ENCODE measurements at regions not wholly inside any gene's neighbourhood (a gene's known extent, or its start where the extent isn't known, plus 50 kb on each side); places are given as distances from the start of the nearest gene placed in this dataset.

DNA sequence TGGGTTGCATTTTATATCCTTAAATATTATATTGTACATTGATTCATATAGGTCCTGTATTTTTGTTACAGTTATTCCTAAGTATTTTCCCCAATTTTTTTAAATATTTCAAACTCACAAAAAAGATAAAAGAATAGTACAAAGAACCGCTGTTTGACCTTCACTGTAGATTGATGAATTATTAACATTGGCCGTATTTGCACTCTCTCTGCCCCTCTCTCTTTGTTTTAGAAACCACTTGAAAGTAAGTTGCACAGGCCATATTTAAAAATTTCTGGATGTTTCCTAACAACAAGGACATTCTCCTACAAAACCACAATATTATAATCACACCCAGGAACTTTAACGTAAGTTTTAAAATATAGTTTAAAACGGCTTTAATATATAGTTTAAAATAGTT, 72.0 kb upstream of the DUSP22 start:
- no peak for DNase-seq
- CTCF ChIA-PET = interaction anchor here (1.4 to 8.5 kb wide), 2 partner anchors 10 to 30 kb away, joined by 3 to 77 read pairs; no protein-coding TSS in a partner anchor
- H3K36me3 Mint-ChIP-seq = no peaks in the 10 kb centered on the region
- no peaks in the 10 kb centered on the region for H3K9me3 Mint-ChIP-seq
- H3K4me1 Mint-ChIP-seq = peaks cover 75% of the 10 kb centered on the region
- H3K27me3 Mint-ChIP-seq = peaks cover 6% of the 10 kb centered on the region
- H3K4me3 Mint-ChIP-seq = no peak overlapping the region
- H3K27ac Mint-ChIP-seq = no peak overlapping the region

DNA sequence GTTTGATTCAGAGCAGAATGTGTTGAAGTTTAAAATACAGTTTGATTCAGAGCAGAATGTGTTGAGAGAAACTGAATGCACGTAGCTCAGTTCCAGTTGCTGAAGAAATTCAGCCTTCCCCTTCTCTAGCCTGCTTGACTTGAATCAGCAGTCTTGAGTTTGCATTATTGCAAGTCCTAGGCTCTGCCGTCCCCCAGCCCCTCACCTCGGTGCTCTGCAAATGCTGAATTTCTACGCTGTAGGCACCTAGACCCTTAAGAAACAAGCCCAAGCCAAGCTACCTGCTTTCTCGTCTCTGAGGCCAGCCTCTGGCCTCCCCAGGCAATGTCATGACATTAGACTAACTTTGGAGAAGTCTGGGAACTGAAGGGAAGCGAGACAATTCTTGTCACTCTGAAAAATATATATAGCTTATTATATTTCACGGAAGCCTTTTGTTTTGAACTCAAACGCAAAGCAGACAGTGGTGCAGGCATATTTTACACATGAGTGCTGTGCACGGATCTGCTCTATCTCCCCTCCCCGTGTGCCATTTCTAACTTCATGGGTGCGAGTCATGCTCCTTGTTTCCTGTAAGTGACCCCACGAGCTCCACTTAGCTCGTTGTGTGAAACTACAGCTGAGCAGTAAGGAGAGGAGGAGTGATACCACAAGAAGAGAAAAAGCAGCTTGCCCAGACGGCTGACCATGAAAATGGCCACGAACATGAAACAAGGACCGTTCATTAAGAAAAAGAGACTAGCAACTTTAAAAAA, 71.4 kb upstream of the DUSP22 start:
- Mint-ChIP-seq H3K27ac (peak overlapping the region; percentile 83), H3K36me3 (peaks cover 3% of the 10 kb centered on the region), H3K27me3 (peaks cover 6% of the 10 kb centered on the region), H3K4me1 (peaks cover 75% of the 10 kb centered on the region), H3K9me3 (no peaks in the 10 kb centered on the region), H3K4me3 (no peak overlapping the region)
- no peak for DNase-seq
- CTCF ChIA-PET = interaction anchor here (1.4 to 8.5 kb wide), 2 partner anchors 10 to 31 kb away, joined by 3 to 77 read pairs; no protein-coding TSS in a partner anchor

DNA sequence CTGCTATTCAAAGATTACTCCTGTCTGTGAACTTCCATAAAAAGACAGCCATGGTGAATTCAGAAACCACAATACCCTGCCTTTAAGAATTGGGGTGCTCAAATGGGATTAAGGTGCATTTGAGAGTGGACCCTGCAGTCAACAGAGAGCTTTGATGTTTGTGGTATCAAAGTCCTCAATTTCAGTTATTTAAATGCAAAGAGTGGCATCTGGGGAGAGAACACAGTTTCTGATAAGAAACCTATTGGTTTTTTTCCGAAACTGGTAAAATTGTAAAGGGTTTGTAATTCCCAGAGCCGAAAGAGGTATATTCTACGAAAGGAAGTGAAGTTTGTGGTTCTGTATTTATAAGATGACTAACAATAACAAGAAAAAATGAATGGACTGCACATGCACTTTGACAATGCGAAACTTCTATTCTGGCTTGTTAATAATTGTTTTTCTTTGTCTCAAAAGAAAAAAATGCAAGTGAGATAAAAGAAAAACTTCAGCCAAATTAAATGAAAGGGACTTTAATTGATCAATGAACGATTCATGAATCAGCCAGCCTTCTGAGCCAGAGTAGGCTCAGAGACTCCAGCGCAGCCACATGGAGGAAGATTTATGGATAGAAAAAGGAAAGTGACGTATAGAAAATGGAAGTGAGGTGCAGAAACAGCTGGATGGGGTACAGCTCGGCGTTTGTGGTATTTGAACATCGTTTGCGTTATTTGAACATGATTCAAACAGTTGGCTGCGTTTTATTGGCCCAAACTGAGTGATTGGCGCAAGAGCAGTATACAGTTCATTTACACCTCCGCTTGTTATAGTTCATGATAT, 70.5 kb upstream of the DUSP22 start:
- Mint-ChIP-seq H3K4me1 (peaks cover 75% of the 10 kb centered on the region), H3K9me3 (no peaks in the 10 kb centered on the region), H3K27ac (peak overlapping the region; percentile 83), H3K36me3 (peaks cover 4% of the 10 kb centered on the region), H3K4me3 (no peak overlapping the region), H3K27me3 (peaks cover 6% of the 10 kb centered on the region)
- DNase-seq = no peak
- CTCF ChIA-PET = interaction anchor here (1.4 to 8.5 kb wide), 3 partner anchors 9 to 32 kb away, joined by 3 to 77 read pairs (median 6); no protein-coding TSS in a partner anchor

DNA sequence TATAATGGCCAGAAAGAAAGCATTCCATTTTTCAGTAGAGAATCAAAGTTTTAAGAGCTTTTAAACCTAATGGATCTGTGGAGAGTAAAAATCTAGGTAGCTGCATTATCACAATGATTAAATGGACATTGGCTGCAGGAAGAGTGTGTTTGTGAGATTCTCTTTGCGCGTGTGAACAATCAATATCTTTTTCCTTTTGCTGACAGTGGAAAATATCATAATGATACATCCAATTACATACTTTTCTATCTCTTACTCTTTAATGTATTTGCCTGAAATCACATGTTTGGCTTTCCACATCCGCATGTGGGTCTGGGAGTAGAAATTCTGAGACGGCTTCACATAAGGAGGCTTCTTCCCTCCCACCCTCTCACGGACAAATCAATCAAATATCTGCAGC, 69.8 kb upstream of the DUSP22 start:
- H3K4me1 Mint-ChIP-seq = peaks cover 70% of the 10 kb centered on the region
- peak overlapping the region; percentile 83 for H3K27ac Mint-ChIP-seq
- H3K36me3 Mint-ChIP-seq = peaks cover 7% of the 10 kb centered on the region
- peaks cover 2% of the 10 kb centered on the region for H3K9me3 Mint-ChIP-seq
- H3K4me3 Mint-ChIP-seq = no peak overlapping the region
- peaks cover 6% of the 10 kb centered on the region for H3K27me3 Mint-ChIP-seq
- no peak for DNase-seq
- CTCF ChIA-PET = interaction anchor here (0.8 to 8.5 kb wide), 3 partner anchors 12 to 33 kb away, joined by 3 to 77 read pairs (median 6); no protein-coding TSS in a partner anchor

DNA sequence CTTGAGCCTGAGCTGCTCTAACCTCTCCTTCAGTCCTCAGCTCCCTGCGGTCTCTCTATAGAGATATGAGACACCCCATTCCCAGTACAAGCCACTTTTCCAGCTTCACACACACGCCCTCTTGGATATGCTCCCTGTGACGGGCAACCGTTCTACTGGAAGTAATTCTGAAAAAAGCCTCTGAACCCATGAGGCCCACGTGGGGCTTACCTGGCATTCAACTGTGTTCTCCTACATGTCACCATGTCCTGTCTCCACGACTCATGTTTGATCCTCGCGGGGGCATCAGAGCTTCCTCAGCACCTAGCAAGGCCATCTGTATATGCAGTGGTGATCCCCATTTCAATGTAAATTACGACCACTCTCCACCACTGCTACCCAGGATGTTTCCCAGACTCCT, 69.2 kb upstream of the DUSP22 start:
- Mint-ChIP-seq H3K36me3 (peaks cover 10% of the 10 kb centered on the region), H3K4me3 (no peak overlapping the region), H3K9me3 (peaks cover 4% of the 10 kb centered on the region), H3K27ac (peak overlapping the region; percentile 20), H3K27me3 (peaks cover 6% of the 10 kb centered on the region), H3K4me1 (peaks cover 70% of the 10 kb centered on the region)
- CTCF ChIA-PET = interaction anchor here (0.8 to 8.5 kb wide), 4 partner anchors 11 to 33 kb away, joined by 3 to 77 read pairs (median 6); no protein-coding TSS in a partner anchor
- DNase-seq = no peak

DNA sequence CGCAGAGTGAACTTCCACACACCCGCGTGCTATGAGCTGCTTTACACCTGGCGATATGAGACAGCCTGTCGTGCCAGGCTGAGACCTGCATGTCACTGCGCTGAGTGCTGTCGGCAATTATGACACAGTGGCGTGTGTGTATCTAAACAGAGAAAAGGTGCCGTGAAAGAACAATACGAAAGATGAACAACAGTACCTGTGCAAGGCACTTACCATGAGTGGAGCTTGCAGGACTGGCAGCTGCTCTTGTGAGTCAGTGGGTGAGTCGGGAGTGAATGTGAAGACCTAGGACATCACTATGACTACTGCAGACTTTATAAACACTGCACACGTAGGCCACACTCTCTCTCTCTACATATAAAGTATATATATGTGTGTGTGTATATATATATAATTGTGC, 68.5 kb upstream of the DUSP22 start:
- H3K27ac Mint-ChIP-seq = peak overlapping the region; percentile 99
- H3K4me3 Mint-ChIP-seq = no peak overlapping the region
- DNase-seq = no peak
- peaks cover 10% of the 10 kb centered on the region for H3K36me3 Mint-ChIP-seq
- H3K4me1 Mint-ChIP-seq = peaks cover 70% of the 10 kb centered on the region
- CTCF ChIA-PET = interaction anchor here (1.8 to 8.5 kb wide), 3 partner anchors 12 to 34 kb away, joined by 7 to 77 read pairs (median 8); no protein-coding TSS in a partner anchor
- H3K27me3 Mint-ChIP-seq = peaks cover 6% of the 10 kb centered on the region
- peaks cover 5% of the 10 kb centered on the region for H3K9me3 Mint-ChIP-seq

DNA sequence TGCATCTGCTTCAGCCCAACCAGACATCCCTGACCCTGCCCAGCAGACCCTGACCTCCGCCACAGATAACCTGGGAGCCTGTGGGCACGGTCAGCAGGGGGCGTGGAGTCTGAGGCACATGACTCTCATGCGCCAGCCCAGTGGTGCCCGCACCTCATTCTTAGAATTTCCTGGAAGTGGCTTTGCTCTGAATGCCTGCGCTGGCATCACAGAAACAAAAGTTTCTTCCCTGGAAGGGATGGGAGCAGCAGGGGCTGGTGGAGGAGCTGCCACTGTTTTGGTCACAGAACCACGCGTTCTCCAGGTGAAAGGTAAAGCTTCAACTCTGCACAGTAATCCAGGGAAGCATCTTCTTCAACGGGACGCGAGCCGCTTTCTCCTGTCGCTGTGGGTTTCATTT, 67.9 kb upstream of the DUSP22 start:
- Mint-ChIP-seq H3K36me3 (peaks cover 10% of the 10 kb centered on the region), H3K4me1 (peaks cover 70% of the 10 kb centered on the region), H3K4me3 (no peak overlapping the region), H3K9me3 (peaks cover 5% of the 10 kb centered on the region), H3K27ac (peak overlapping the region; percentile 99), H3K27me3 (peaks cover 6% of the 10 kb centered on the region)
- DNase-seq = no peak
- CTCF ChIA-PET = interaction anchor here (0.9 to 8.5 kb wide), 4 partner anchors 12 to 185 kb away, joined by 3 to 77 read pairs (median 8); no protein-coding TSS in a partner anchor

DNA sequence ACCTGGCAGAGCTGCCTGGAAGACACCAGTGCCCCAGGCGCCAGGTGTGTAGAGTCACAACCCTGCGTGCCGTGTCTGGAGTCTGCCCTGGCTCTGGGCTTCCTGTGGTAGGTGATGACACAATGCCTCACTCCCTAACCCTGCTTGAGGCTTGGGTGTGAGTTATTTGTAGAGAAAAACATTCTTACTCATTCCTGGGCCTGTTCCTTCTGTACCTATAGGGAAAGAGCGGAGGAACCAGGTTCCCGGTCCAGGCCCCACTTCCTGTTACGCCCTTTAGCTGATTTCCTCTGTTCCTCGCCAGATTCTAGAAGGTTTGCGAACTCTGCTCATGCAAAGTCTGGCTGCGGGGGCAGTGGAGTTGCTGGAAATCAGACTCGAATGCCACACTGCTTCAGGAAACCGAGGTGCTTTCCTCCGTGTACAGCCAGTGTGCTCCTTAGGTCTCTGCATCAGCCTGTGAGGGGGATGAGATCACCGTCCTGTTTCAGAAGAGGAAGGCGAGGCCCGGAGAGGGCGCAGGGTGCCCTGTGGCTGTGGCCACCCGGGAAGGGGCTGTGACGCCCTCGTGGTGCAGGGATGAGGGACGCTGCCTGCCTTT, 67.1 kb upstream of the DUSP22 start:
- H3K27ac Mint-ChIP-seq = peak overlapping the region; percentile 99
- CTCF ChIA-PET = interaction anchor here (0.8 to 8.5 kb wide), 7 partner anchors 9 to 368 kb away, joined by 3 to 77 read pairs (median 7); no protein-coding TSS in a partner anchor
- H3K4me1 Mint-ChIP-seq = peaks cover 69% of the 10 kb centered on the region
- DNase-seq = peak; percentile 71
- H3K4me3 Mint-ChIP-seq = peak overlapping the region; percentile 61
- peaks cover 10% of the 10 kb centered on the region for H3K36me3 Mint-ChIP-seq
- peaks cover 3% of the 10 kb centered on the region for H3K27me3 Mint-ChIP-seq
- H3K9me3 Mint-ChIP-seq = peaks cover 5% of the 10 kb centered on the region

DNA sequence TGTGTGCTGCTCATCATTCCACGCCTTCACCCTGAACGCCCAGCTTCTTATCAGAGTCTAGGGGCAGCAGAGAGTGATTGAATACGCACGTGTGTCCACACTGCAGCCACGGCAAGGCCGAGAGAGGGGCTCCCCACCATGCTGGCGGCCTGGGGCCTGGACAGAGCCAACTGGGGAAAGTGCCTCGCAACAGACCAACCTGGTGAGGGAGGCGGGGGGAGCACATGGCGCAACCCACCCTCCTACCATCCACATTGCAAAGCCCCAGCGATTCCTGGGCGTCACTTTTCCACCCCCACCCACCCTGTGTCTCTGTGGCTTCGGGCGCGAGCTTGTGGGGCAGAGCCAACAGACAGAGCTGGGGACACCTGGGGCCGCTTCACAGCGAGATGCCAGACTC, 66.4 kb upstream of the DUSP22 start:
- DNase-seq = no peak
- Mint-ChIP-seq H3K4me1 (peaks cover 65% of the 10 kb centered on the region), H3K4me3 (peak overlapping the region; percentile 61), H3K27ac (peak overlapping the region; percentile 99), H3K36me3 (peaks cover 10% of the 10 kb centered on the region), H3K27me3 (peaks cover 3% of the 10 kb centered on the region), H3K9me3 (peaks cover 5% of the 10 kb centered on the region)
- CTCF ChIA-PET = interaction anchor here (0.8 to 8.5 kb wide), 7 partner anchors 9 to 496 kb away, joined by 3 to 77 read pairs (median 6); no protein-coding TSS in a partner anchor

DNA sequence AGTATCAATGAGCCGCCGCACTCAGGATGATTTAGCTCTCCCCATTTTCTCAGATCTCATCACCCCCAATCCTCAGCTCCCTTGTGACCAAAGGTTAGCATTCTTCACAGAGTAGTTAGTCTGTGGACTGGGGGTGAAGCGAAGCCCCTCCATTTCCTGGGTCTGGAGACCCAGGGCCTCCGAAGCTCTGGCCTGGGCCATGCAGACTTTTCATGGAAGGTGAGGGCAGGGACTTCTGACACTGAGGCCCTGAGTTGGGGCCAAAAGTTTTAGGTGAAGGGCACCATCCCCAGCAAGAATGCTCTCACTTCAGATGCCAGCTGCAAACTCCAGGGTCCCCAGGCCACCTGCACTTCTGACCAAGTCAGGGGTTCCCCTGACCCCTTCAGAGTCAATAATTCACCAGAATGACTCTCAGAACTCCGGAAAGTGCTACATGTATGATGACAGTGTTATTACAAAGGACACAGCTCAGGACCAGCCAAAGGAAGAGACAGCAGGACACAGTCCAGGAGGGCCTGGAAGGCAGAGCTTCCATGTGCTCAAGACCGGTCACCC, 65.7 kb upstream of the DUSP22 start:
- Mint-ChIP-seq H3K4me1 (peaks cover 62% of the 10 kb centered on the region), H3K9me3 (peaks cover 5% of the 10 kb centered on the region), H3K27me3 (peaks cover 3% of the 10 kb centered on the region), H3K27ac (peak overlapping the region; percentile 99), H3K36me3 (peaks cover 10% of the 10 kb centered on the region), H3K4me3 (no peak overlapping the region)
- CTCF ChIA-PET = interaction anchor here (0.8 to 8.5 kb wide), 7 partner anchors 10 to 496 kb away, joined by 3 to 77 read pairs (median 4); no protein-coding TSS in a partner anchor
- DNase-seq = no peak

DNA sequence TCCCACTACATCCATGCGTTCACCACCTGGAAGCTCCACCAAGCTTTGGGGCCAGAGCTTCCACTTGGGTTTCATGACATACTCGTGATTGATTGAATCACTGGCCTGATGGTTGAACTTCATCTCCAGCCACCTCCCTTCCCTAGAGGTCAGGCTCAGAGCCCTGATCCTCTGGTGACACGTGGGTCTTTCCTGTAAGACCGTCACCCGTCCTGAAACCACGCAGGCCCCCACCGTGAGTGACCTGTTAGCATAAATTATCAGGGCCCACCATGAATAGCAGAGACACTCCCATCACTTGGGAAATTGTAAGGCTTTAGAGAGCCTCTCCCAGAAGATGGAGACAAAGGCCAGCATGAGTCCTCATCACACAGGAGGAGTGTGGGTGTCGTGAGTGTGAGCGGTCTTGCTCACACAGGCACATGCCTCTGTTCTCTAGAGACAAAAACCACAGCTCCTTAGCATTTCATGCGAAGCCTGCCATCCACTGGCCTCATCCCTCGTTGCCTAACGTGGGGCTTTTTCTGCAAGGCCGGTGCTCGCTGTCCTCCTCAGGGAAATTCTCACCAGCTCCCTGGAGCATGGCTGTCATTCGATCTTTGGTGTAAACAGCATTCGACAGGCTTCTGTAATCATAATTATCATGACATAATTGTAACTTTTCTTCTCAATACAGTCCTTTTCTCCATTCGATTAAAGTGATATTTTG, 65.1 kb upstream of the DUSP22 start:
- Mint-ChIP-seq H3K27me3 (peaks cover 3% of the 10 kb centered on the region), H3K36me3 (peaks cover 10% of the 10 kb centered on the region), H3K9me3 (peaks cover 5% of the 10 kb centered on the region), H3K4me1 (peaks cover 60% of the 10 kb centered on the region), H3K4me3 (no peak overlapping the region), H3K27ac (no peak overlapping the region)
- CTCF ChIA-PET = interaction anchor here (0.9 to 8.5 kb wide), 5 partner anchors 9 to 495 kb away, joined by 3 to 77 read pairs (median 4); no protein-coding TSS in a partner anchor
- DNase-seq = no peak

DNA sequence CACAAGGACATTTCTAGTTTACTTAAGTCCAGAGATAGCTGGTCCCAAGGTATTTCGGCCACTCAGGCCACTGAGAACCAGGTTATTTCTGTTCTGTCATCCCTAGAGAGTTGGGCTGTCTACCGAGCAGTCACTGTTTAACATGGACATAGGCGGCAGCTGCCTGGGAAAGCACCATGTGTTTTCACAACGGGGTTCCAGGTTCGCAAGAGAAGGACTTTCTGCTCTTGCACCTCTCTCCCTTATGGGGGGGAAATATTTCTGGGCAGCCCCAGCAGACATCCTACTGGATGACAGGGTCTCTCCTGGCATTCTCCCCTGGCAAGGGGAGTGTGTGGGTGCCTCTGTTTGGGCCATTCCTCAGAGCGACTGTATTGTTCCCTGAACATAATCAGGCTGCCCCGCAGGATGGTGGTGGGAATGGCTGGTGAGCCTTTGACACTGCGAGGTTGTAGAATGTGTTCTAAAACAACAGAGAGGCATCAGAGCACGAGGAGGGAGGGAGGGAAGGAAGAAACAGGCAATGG, 64.4 kb upstream of the DUSP22 start:
- H3K9me3 Mint-ChIP-seq = peaks cover 5% of the 10 kb centered on the region
- H3K36me3 Mint-ChIP-seq = peaks cover 10% of the 10 kb centered on the region
- no peak overlapping the region for H3K27ac Mint-ChIP-seq
- peaks cover 3% of the 10 kb centered on the region for H3K27me3 Mint-ChIP-seq
- CTCF ChIA-PET = interaction anchor here (2.6 to 8.5 kb wide), 2 partner anchors 11 to 38 kb away, joined by 8 to 77 read pairs; no protein-coding TSS in a partner anchor
- no peak overlapping the region for H3K4me3 Mint-ChIP-seq
- H3K4me1 Mint-ChIP-seq = peaks cover 57% of the 10 kb centered on the region
- no peak for DNase-seq

Data from activated naive CD4-positive, alpha-beta T cell treated with anti-CD3 and anti-CD28 coated beads, Interleukin-2, amount 10 ng/mL, durations not matched to agents 7 days and 5 days (primary cell).